Upper lobe of right lung (tissue), 1 donor: ENCODE measurements at regions not wholly inside any gene's neighbourhood (a gene's known extent, or its start where the extent isn't known, plus 50 kb on each side); places are given as distances from the start of the nearest gene placed in this dataset.

ENCODE experiments used
- ATAC-seq: fragments of 200-7000 bp; cut with Tn5 transposase; one replicate; pipeline ENCODE4 v1.9.1; 2020; ENCODE audit warnings: mild to moderate bottlenecking, moderate library complexity
- DNase-seq: peaks from one replicate; pipeline ENCODE4 v3.0.0-alpha.2; 2020
- H3K27ac ChIP-seq: fragments of 200-600 bp; one replicate; pipeline ENCODE4 v1.8.0; 2022
- H3K27me3 ChIP-seq: fragments of 200-600 bp; one replicate; pipeline ENCODE4 v1.8.0; 2022; ENCODE audit warnings: mild to moderate bottlenecking
- H3K36me3 ChIP-seq: fragments of 200-600 bp; one replicate; pipeline ENCODE4 v1.8.0; 2022
- H3K4me1 ChIP-seq: fragments of 200-600 bp; one replicate; pipeline ENCODE4 v1.8.0; 2022
- H3K4me3 ChIP-seq: fragments of 200-600 bp; one replicate; pipeline ENCODE4 v1.8.0; 2022; ENCODE audit warnings: mild to moderate bottlenecking
- H3K9me3 ChIP-seq: fragments of 200-600 bp; one replicate; pipeline ENCODE4 v1.8.0; 2022
- intact Hi-C: fragments of 100-400 bp; cut with DNase I; formaldehyde crosslinking; loops from one replicate; pipeline ENCODE4 v1.11.0; 2022
- TF ChIP-seq, protein P1 (sequence below): fragments of 200-600 bp; IDR thresholded peaks from one replicate; pipeline ENCODE4 v1.8.0; 2022; ENCODE audit warnings: antibody characterized with exemption
- donor health status: DM: no; HTN: yes; CAD: no; lungs with severe emphysema.

- TF ChIP-seq, protein P1, sequence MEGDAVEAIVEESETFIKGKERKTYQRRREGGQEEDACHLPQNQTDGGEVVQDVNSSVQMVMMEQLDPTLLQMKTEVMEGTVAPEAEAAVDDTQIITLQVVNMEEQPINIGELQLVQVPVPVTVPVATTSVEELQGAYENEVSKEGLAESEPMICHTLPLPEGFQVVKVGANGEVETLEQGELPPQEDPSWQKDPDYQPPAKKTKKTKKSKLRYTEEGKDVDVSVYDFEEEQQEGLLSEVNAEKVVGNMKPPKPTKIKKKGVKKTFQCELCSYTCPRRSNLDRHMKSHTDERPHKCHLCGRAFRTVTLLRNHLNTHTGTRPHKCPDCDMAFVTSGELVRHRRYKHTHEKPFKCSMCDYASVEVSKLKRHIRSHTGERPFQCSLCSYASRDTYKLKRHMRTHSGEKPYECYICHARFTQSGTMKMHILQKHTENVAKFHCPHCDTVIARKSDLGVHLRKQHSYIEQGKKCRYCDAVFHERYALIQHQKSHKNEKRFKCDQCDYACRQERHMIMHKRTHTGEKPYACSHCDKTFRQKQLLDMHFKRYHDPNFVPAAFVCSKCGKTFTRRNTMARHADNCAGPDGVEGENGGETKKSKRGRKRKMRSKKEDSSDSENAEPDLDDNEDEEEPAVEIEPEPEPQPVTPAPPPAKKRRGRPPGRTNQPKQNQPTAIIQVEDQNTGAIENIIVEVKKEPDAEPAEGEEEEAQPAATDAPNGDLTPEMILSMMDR = no peak
- intact Hi-C loops = no loop called here
- peaks cover 4% of the 10 kb centered on the region for H3K4me1 ChIP-seq
- no peak overlapping the region for H3K4me3 ChIP-seq
- no peaks in the 10 kb centered on the region for H3K36me3 ChIP-seq
- H3K27me3 ChIP-seq = no peaks in the 10 kb centered on the region
- DNase-seq = no peak
- ATAC-seq = no peak
- no peak overlapping the region for H3K27ac ChIP-seq
- no peaks in the 10 kb centered on the region for H3K9me3 ChIP-seq
Measured at GRCh38 chr4:183806341-183806740, 98.8 kb upstream of the STOX2 start.

GRCh38 chr4:183807420-183808096 lies 97.5 kb upstream of the STOX2 start:
- intact Hi-C loops = no loop called here
- no peak overlapping the region for H3K4me3 ChIP-seq
- TF ChIP-seq, protein P1 = no peak
- peaks cover 4% of the 10 kb centered on the region for H3K4me1 ChIP-seq
- H3K36me3 ChIP-seq = no peaks in the 10 kb centered on the region
- ATAC-seq = no peak
- H3K27ac ChIP-seq = peak overlapping the region; percentile 34
- no peaks in the 10 kb centered on the region for H3K27me3 ChIP-seq
- DNase-seq = no peak
- H3K9me3 ChIP-seq = no peaks in the 10 kb centered on the region

GRCh38 chr4:183808097-183808456 lies 97.0 kb upstream of the STOX2 start:
- Histone ChIP-seq H3K27ac (peak overlapping the region; percentile 34), H3K27me3 (no peaks in the 10 kb centered on the region), H3K9me3 (no peaks in the 10 kb centered on the region), H3K4me1 (peaks cover 4% of the 10 kb centered on the region), H3K36me3 (no peaks in the 10 kb centered on the region), H3K4me3 (no peak overlapping the region)
- no peak for DNase-seq
- peak; percentile 17 for ATAC-seq
- intact Hi-C loops = no loop called here
- TF ChIP-seq, protein P1 = no peak

DNA sequence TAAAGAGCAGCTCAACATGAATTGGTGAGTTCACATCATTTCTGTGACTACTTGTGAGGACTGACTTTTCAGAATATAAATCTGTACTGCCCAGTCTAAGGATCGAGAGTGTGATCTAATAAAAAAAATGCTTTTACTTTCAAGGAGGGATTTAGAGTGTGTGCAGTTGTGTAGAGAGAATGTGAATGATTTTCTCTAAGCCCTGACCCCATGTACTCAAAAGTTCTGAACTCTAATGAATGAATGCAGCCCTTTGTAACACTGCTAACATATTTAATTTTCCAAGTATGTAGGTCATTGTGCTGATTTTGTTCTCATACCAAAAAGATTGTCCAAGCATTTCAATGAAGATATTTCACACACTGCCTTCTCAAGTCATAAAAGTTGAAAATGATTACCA lies 92.5 kb upstream of the STOX2 start:
- ATAC-seq (no peak), DNase-seq (no peak)
- intact Hi-C loops = no loop called here
- no peak overlapping the region for H3K4me3 ChIP-seq
- TF ChIP-seq, protein P1 = no peak
- H3K27me3 ChIP-seq = no peaks in the 10 kb centered on the region
- H3K36me3 ChIP-seq = no peaks in the 10 kb centered on the region
- H3K4me1 ChIP-seq = peaks cover 2% of the 10 kb centered on the region
- H3K9me3 ChIP-seq = no peaks in the 10 kb centered on the region
- no peak overlapping the region for H3K27ac ChIP-seq

DNA sequence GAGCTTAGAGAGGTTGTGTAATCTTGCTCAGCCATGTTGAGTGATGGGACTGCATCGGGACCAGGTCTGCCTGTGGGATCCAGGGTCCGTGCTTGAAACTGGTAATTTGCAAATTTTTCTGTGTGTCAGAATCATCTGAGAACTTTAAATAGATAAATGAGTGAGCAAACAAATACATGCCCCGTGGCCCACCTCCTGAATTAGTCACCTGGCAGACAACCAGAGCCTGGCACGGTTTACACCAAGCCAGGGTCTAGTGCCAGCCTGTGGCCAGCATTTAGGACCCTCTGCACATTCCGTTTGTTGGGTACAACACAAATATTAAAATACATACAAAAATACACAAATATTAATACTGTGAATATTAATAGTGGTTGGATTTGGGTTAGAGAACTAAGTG lies 90.6 kb upstream of the STOX2 start:
- Histone ChIP-seq H3K36me3 (no peaks in the 10 kb centered on the region), H3K27ac (no peak overlapping the region), H3K9me3 (no peaks in the 10 kb centered on the region), H3K4me1 (no peaks in the 10 kb centered on the region), H3K27me3 (no peaks in the 10 kb centered on the region), H3K4me3 (no peak overlapping the region)
- no peak for DNase-seq
- TF ChIP-seq, protein P1 = no peak
- ATAC-seq = no peak
- intact Hi-C loops = no loop called here

DNA sequence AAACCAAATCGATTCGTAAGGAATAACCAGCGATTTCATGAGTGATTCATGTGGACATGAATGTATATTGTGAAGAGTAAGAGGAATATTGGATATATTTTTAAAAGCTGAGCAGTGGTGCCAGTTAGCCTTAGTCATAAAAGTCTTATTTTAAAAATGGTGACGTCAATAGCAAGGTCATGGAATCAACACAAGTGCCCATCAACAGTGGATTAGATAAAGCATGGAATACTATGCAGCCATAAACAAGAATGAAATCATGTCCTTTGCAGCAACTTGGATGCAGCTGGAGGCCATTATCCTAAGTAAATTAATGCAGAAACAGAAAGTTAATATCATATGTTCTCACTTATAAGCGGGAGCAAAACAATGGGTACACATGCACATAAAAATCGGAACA lies 89.0 kb upstream of the STOX2 start:
- intact Hi-C loops = no loop called here
- Histone ChIP-seq H3K4me1 (no peaks in the 10 kb centered on the region), H3K9me3 (no peaks in the 10 kb centered on the region), H3K27me3 (no peaks in the 10 kb centered on the region), H3K27ac (no peak overlapping the region), H3K36me3 (no peaks in the 10 kb centered on the region), H3K4me3 (no peak overlapping the region)
- ATAC-seq = no peak
- no peak for DNase-seq
- TF ChIP-seq, protein P1 = no peak
